Neural progenitor cell (in vitro differentiated cells): ENCODE measurements at regions not wholly inside any gene's neighbourhood (a gene's known extent, or its start where the extent isn't known, plus 50 kb on each side); places are given as distances from the start of the nearest gene placed in this dataset.

ENCODE experiments used
- CTCF ChIP-seq: fragments of 200-600 bp; sonication (generic); IDR thresholded peaks from 2 replicates; pipeline ENCODE4 v1.5.1; 2017; ENCODE audit warnings: antibody characterized with exemption, mild to moderate bottlenecking
- EZH2phosphoT487 ChIP-seq: fragments of 200-600 bp; sonication (generic); IDR thresholded peaks from 2 replicates; pipeline ENCODE4 v1.6.1; 2017; ENCODE audit warnings: antibody characterized with exemption

- TF ChIP-seq CTCF (no peak), EZH2phosphoT487 (no peak)
Observed at GRCh38 chr10:60648761-60649160, 129.5 kb upstream of the CDK1 start.
